T-cell (primary cell): ENCODE measurements at regions not wholly inside any gene's neighbourhood (a gene's known extent, or its start where the extent isn't known, plus 50 kb on each side); places are given as distances from the start of the nearest gene placed in this dataset.

Source experiments
- ATAC-seq, 4 experiments: fragments of 200-7000 bp in 3 of 4; fragments of 150-1000 bp in 1 of 4; cut with Tn5 transposase; replicated peaks in 1 of 4; 1 replicate in 3 of 4; 2 replicates in 1 of 4; pipeline ENCODE4 v1.10.0; 2021; ENCODE audit warnings: moderate library complexity in 3 of 4, mild to moderate bottlenecking in 2 of 4, moderate number of reproducible peaks in 1 of 4
- CTCF ChIA-PET, 2 donors: fragments of 300-600 bp; sonication (Branson Sonifier 250); formaldehyde crosslinking; loops; one replicate each; lab custom pipeline; 2022; ENCODE audit warnings: antibody characterized with exemption in 2 of 2; lab: Charles Lee
- POLR2A ChIA-PET, 2 donors: fragments of 300-600 bp; sonication (Branson Sonifier 250); formaldehyde crosslinking; loops; one replicate each; lab custom pipeline; 2022; ENCODE audit warnings: antibody characterized with exemption in 2 of 2; lab: Charles Lee
- DNase-seq, 35 experiments: peaks; one replicate each; pipeline versions ENCODE4 v3.0.0 to v3.0.0-alpha.2; 2013 to 2023
- H3K27ac ChIP-seq: one replicate; pipeline ENCODE4 v1.5.1; 2013; ENCODE audit warnings: low read length
- H3K27me3 ChIP-seq, 2 experiments: replicated peaks in 1 of 2; 1 replicate in 1 of 2; 2 replicates in 1 of 2; pipeline versions ENCODE4 v1.6.1 to v1.7.0; 2013; ENCODE audit warnings: low read length in 1 of 2, mixed read lengths in 1 of 2; ENCODE audit not compliant: control insufficient read depth in 2 of 2, insufficient read depth in 2 of 2; ENCODE audit errors: extremely low read depth in 1 of 2
- H3K36me3 ChIP-seq, 2 donors: 1 replicate in 1 of 2; 2 replicates in 1 of 2; pipeline versions ENCODE4 v1.6.1 to v1.7.0; 2013; ENCODE audit warnings: low read length in 1 of 2; ENCODE audit not compliant: control insufficient read depth in 2 of 2, insufficient read depth in 1 of 2; ENCODE audit errors: extremely low read depth in 1 of 2
- H3K4me1 ChIP-seq, 2 experiments: 1 replicate in 1 of 2; 2 replicates in 1 of 2; pipeline versions ENCODE4 v1.6.1 to v1.7.0; 2013; ENCODE audit warnings: low read length in 2 of 2, mixed read lengths in 1 of 2; ENCODE audit not compliant: insufficient read depth in 2 of 2, control insufficient read depth in 1 of 2; ENCODE audit errors: extremely low read depth in 1 of 2
- H3K4me3 ChIP-seq, 2 donors: 1 replicate in 1 of 2; 2 replicates in 1 of 2; pipeline versions ENCODE4 v1.5.1 to v1.7.0; 2013; ENCODE audit warnings: mild to moderate bottlenecking in 2 of 2, low read length in 1 of 2, moderate library complexity in 1 of 2; ENCODE audit not compliant: control insufficient read depth in 1 of 2; ENCODE audit errors: extremely low read depth in 1 of 2
- H3K9me3 ChIP-seq: 2 replicates; pipeline ENCODE4 v1.7.0; 2013
- H3K27ac Mint-ChIP-seq, 2 donors: one replicate each; pipeline ENCODE4 v1.8.0; 2020 to 2021; ENCODE audit warnings: mild to moderate bottlenecking in 2 of 2, mixed read lengths in 2 of 2
- H3K27me3 Mint-ChIP-seq, 2 donors: one replicate each; pipeline ENCODE4 v1.8.0; 2021 to 2022; ENCODE audit warnings: mixed read lengths in 2 of 2
- H3K36me3 Mint-ChIP-seq: one replicate; pipeline ENCODE4 v1.8.0; 2021; ENCODE audit warnings: mixed read lengths
- H3K4me1 Mint-ChIP-seq, 3 donors: one replicate each; pipeline ENCODE4 v1.8.0; 2020 to 2022; ENCODE audit warnings: mixed read lengths in 3 of 3, mild to moderate bottlenecking in 1 of 3
- H3K4me3 Mint-ChIP-seq, 3 donors: one replicate each; pipeline ENCODE4 v1.8.0; 2020 to 2022; ENCODE audit warnings: mild to moderate bottlenecking in 3 of 3, mixed read lengths in 3 of 3, moderate library complexity in 3 of 3
- H3K9me3 Mint-ChIP-seq, 3 donors: one replicate each; pipeline ENCODE4 v1.8.0; 2020 to 2022; ENCODE audit warnings: mixed read lengths in 3 of 3
- WGBS: methylation state at CpG from one replicate; pipeline ENCODE4 v1.1.5; 2013; ENCODE audit warnings: missing lambda C conversion rate; ENCODE audit not compliant: insufficient coverage; 5-methylcytosine and 5-hydroxymethylcytosine counted together

DNA sequence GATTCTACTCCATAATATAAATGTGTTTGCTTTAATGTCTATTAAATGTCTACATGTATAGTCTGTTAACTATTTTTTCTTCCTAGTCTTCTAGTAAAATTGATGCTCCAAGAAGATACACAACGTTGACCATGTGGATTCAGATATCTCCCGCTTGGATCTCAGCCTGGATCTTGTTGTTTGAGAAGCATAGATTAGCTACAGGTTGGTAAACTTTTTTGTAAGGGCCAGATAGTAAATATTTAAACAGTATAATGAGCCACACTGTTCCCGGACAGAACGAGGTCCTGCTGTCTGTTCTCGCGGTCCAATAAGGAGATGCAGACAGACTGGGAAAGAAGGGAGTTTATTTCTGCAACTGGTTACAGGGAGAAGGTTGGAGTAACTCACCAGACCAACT lies 86.2 kb upstream of the IL12B start:
- H3K9me3 ChIP-seq, result no peaks in the 10 kb centered on the region
- H3K4me1 ChIP-seq, result peaks cover 14 to 22% of the 10 kb centered on the region in 2 experiments
- H3K27ac Mint-ChIP-seq, result no peak overlapping the region
- ChIA-PET POLR2A (no interaction called here), CTCF (no interaction called here)
- no peaks in the 10 kb centered on the region for H3K36me3 ChIP-seq
- H3K4me1 Mint-ChIP-seq, result peaks cover 21 to 27% (median 23%) of the 10 kb centered on the region in 3 donors
- no peaks in the 10 kb centered on the region for H3K36me3 Mint-ChIP-seq
- H3K27ac ChIP-seq, result no peak overlapping the region
- no peaks in the 10 kb centered on the region for H3K27me3 Mint-ChIP-seq
- no peak for ATAC-seq
- WGBS, result 100% methylated on average over 4 of the region's 6 CpGs
- no peak for DNase-seq
- H3K4me3 ChIP-seq, result no peak overlapping the region
- no peak overlapping the region for H3K4me3 Mint-ChIP-seq
- no peaks in the 10 kb centered on the region for H3K27me3 ChIP-seq
- no peaks in the 10 kb centered on the region for H3K9me3 Mint-ChIP-seq

DNA sequence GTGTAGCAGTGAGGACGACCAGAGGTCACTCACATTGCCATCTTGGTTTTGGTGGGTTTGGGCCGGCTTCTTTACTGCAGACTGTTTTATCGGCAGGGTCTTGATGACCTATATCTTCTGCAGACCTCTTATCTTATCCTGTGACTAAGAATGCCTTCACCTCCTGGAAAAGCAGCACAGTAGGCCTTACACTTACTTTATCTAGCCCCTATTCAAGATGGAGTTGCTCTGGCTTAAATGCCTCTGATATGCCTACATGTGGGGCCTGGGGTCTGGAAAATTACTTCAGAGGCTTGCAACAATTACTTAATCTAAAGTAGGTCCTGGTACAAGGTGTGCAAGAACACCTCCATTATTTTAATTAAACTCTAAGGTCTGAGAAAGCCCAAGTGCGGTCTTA lies 86.9 kb upstream of the IL12B start:
- no peak for DNase-seq
- Histone ChIP-seq H3K36me3 (no peaks in the 10 kb centered on the region), H3K27me3 (no peaks in the 10 kb centered on the region), H3K27ac (no peak overlapping the region), H3K4me3 (no peak overlapping the region), H3K9me3 (no peaks in the 10 kb centered on the region), H3K4me1 (peaks cover 7 to 14% of the 10 kb centered on the region in 2 experiments)
- no CpG with 5 or more reads among the region's 4 CpGs for WGBS
- POLR2A ChIA-PET, result no interaction called here
- Mint-ChIP-seq H3K27ac (no peak overlapping the region), H3K9me3 (no peaks in the 10 kb centered on the region), H3K36me3 (no peaks in the 10 kb centered on the region), H3K27me3 (no peaks in the 10 kb centered on the region), H3K4me1 (peaks cover 13 to 19% (median 16%) of the 10 kb centered on the region in 3 donors), H3K4me3 (no peak overlapping the region)
- CTCF ChIA-PET, result no interaction called here
- no peak for ATAC-seq

DNA sequence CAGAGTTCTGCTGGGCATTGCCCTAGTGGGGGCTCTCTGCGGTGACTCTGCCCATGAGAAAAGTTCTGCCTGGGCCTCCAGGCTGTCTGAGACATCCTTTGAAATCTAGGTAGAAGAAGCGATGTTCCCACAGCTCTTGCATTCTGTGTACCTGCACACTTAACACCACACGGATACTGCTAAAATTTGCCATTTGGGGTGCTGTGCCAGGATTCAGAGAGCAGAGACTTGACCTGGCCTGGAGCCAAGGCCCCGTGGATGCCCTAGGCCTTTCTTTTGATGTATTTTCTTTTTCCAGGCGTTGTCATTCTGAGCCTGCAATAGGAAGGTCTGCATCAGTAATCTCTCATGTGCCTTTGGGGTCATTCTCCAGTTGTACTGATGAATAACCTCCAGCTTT lies 89.3 kb upstream of the IL12B start:
- Mint-ChIP-seq H3K36me3 (no peaks in the 10 kb centered on the region), H3K4me3 (no peak overlapping the region), H3K4me1 (peaks cover 0 to 9% (median 2%) of the 10 kb centered on the region in 3 donors), H3K27me3 (no peaks in the 10 kb centered on the region), H3K9me3 (no peaks in the 10 kb centered on the region), H3K27ac (no peak overlapping the region)
- POLR2A ChIA-PET, result no interaction called here
- Histone ChIP-seq H3K4me1 (no peaks in the 10 kb centered on the region), H3K27me3 (no peaks in the 10 kb centered on the region), H3K9me3 (no peaks in the 10 kb centered on the region), H3K27ac (no peak overlapping the region), H3K36me3 (no peaks in the 10 kb centered on the region), H3K4me3 (no peak overlapping the region)
- CTCF ChIA-PET, result no interaction called here
- ATAC-seq, result no peak
- DNase-seq, result no peak
- WGBS, result 74% methylated on average over 4 of the region's 5 CpGs

DNA sequence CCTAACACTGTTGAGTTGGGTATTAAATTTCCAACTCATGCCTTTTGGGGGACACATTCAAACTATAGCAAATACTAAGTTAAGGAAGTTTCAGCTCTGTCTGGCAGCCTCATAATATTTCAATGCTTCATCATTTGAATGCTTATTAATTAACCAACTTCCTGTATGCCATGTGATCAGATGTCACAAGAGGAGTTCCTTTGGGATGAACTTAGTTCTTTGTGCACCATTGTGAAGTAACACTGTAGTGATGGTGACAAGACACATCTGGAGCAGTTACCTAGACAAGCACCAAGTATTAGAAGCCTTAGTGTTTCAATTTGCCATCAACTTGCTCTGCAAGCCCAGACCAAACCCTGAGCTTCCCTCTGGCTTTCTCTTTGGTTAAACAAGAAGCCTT lies 90.7 kb upstream of the IL12B start:
- Mint-ChIP-seq H3K4me3 (no peak overlapping the region), H3K27ac (no peak overlapping the region), H3K36me3 (no peaks in the 10 kb centered on the region), H3K4me1 (peaks cover 0 to 9% (median 0%) of the 10 kb centered on the region in 3 donors), H3K27me3 (no peaks in the 10 kb centered on the region), H3K9me3 (no peaks in the 10 kb centered on the region)
- Histone ChIP-seq H3K36me3 (no peaks in the 10 kb centered on the region), H3K27me3 (no peaks in the 10 kb centered on the region), H3K27ac (no peak overlapping the region), H3K4me1 (peaks cover 0 to 4% of the 10 kb centered on the region in 2 experiments), H3K4me3 (no peak overlapping the region), H3K9me3 (no peaks in the 10 kb centered on the region)
- ATAC-seq (no peak), DNase-seq (no peak)
- CTCF ChIA-PET, result interaction anchor here in 1 of 2 donors (0.8 kb wide), 1 partner anchor 11 kb away, joined by 3 read pairs; no protein-coding TSS in a partner anchor
- POLR2A ChIA-PET, result no interaction called here

DNA sequence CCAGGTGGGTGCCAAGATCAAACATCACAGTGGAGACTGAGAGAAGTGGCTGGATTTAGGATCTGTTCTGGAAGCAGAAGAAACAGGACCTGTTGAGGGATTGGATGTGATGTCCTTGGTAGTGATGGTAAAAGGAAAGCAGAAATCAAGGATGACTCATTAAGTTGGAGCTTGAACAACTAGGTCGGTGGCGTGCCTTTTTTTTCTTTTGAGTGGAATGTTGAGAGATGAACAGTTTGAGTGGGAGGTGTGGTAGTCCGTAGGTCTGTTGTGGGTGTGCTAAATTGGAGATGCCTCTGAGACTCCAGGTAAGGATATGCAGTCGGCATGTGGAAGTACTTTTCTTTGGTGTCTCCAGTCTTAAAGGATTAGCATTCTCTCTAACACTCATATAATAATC lies 92.1 kb upstream of the IL12B start:
- H3K27me3 ChIP-seq, result no peaks in the 10 kb centered on the region
- H3K27ac ChIP-seq, result no peak overlapping the region
- 100% methylated on average over 1 of the region's 4 CpGs for WGBS
- POLR2A ChIA-PET, result no interaction called here
- no peak overlapping the region for H3K4me3 Mint-ChIP-seq
- no peaks in the 10 kb centered on the region for H3K9me3 Mint-ChIP-seq
- CTCF ChIA-PET, result no interaction called here
- peaks cover 11 to 21% (median 12%) of the 10 kb centered on the region in 3 donors for H3K4me1 Mint-ChIP-seq
- DNase-seq (no peak), ATAC-seq (no peak)
- no peak overlapping the region for H3K4me3 ChIP-seq
- no peaks in the 10 kb centered on the region for H3K9me3 ChIP-seq
- no peaks in the 10 kb centered on the region for H3K36me3 Mint-ChIP-seq
- H3K36me3 ChIP-seq, result no peaks in the 10 kb centered on the region
- H3K27me3 Mint-ChIP-seq, result no peaks in the 10 kb centered on the region
- H3K4me1 ChIP-seq, result peaks cover 3 to 16% of the 10 kb centered on the region in 2 experiments
- H3K27ac Mint-ChIP-seq, result no peak overlapping the region

DNA sequence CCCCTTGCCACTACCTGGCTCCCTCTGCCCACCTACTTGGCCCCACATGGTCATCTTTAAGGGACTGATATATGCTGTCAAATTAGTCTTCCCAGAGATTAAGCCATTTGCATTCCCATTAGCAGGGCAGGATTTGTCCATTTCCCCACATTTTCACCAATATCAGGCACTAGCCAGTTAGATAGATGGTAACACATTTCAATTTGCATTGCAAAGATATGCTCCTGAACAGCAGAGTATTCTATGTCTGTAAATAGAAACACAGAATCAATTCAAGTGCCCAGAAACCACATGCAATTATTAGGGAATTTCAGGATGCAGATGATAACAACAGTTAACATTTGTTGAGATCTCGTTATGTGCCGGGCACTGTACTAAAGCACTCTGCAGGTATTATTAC lies 92.6 kb upstream of the IL12B start:
- no peaks in the 10 kb centered on the region for H3K36me3 Mint-ChIP-seq
- H3K4me3 Mint-ChIP-seq, result no peak overlapping the region
- POLR2A ChIA-PET, result no interaction called here
- Histone ChIP-seq H3K36me3 (no peaks in the 10 kb centered on the region), H3K9me3 (no peaks in the 10 kb centered on the region), H3K4me3 (no peak overlapping the region), H3K27me3 (no peaks in the 10 kb centered on the region), H3K27ac (no peak overlapping the region), H3K4me1 (peaks cover 6 to 21% of the 10 kb centered on the region in 2 experiments)
- no peaks in the 10 kb centered on the region for H3K27me3 Mint-ChIP-seq
- CTCF ChIA-PET, result no interaction called here
- DNase-seq, result no peak
- no peaks in the 10 kb centered on the region for H3K9me3 Mint-ChIP-seq
- H3K27ac Mint-ChIP-seq, result no peak overlapping the region
- WGBS, result no CpG with 5 or more reads among the region's 2 CpGs
- no peak for ATAC-seq
- H3K4me1 Mint-ChIP-seq, result peaks cover 17 to 25% (median 17%) of the 10 kb centered on the region in 3 donors

DNA sequence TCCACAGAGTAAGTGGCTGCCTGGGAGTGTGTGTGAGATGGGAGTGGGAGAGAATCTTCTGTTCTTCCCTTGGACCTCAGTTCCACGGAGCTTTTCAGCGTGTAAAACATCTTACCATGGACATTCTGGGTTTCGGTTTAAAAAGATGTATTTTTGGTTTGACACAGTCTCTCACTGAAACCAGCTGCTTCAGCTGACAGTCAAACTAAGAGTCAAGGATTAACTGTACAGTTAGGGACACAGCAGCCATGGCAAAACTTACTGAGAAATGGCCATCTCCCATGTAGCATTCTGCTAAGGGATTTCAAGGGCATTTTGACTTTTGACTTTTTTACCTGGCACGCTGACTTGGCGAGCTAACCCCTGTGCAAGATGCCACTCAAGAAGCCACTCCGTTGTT lies 93.8 kb upstream of the IL12B start:
- Histone ChIP-seq H3K36me3 (no peaks in the 10 kb centered on the region), H3K27me3 (no peaks in the 10 kb centered on the region), H3K27ac (no peak overlapping the region), H3K4me3 (no peak overlapping the region), H3K4me1 (peaks cover 8 to 31% of the 10 kb centered on the region in 2 experiments), H3K9me3 (no peaks in the 10 kb centered on the region)
- Mint-ChIP-seq H3K27ac (no peak overlapping the region), H3K9me3 (no peaks in the 10 kb centered on the region), H3K4me3 (no peak overlapping the region), H3K4me1 (peaks cover 20 to 28% (median 25%) of the 10 kb centered on the region in 3 donors), H3K27me3 (no peaks in the 10 kb centered on the region), H3K36me3 (no peaks in the 10 kb centered on the region)
- DNase-seq (no peak), ATAC-seq (no peak)
- ChIA-PET POLR2A (no interaction called here), CTCF (interaction anchor here in 1 of 2 donors (1.0 kb wide), 1 partner anchor 12 kb away, joined by 3 read pairs; no protein-coding TSS in a partner anchor)
- WGBS, result no CpG with 5 or more reads among the region's 6 CpGs
